HG03378 (cell line): ENCODE measurements at regions not wholly inside any gene's neighbourhood (a gene's known extent, or its start where the extent isn't known, plus 50 kb on each side); places are given as distances from the start of the nearest gene placed in this dataset.

Source experiments
- ATAC-seq: cut with Tn5 transposase; IDR thresholded peaks from one replicate; pipeline ENCODE4 v1.9.1; 2021; ENCODE audit warnings: mild to moderate bottlenecking, moderate library complexity; ENCODE audit not compliant: unreplicated experiment

DNA sequence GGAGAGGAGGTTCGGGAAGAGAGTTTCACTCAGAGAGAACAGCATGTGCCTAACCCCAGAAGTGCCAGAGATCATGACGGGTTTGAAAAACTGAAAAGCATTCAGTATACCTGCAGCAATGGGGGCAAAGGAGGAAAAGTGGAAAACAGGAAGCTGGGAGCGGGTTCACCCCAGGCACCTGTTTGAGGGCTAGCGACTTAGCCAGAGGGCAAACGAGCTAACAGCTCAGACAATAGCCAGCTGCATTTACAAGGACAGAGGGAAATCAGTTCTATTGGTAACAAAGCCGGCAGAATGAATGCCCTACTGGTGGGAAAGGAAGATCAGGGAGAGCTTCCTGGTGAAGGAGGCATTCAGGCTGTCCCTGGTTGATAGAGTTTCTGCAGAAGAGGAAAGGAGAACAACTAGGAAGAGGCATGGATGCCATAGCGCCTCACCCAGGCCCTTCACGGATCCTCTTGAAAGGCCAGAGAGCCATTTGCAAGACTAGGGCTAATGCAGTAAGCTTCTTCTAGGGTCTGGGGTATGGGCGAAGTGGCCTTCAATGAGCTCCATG, 141.7 kb upstream of the ADRA1B start:
- no peak for ATAC-seq

DNA sequence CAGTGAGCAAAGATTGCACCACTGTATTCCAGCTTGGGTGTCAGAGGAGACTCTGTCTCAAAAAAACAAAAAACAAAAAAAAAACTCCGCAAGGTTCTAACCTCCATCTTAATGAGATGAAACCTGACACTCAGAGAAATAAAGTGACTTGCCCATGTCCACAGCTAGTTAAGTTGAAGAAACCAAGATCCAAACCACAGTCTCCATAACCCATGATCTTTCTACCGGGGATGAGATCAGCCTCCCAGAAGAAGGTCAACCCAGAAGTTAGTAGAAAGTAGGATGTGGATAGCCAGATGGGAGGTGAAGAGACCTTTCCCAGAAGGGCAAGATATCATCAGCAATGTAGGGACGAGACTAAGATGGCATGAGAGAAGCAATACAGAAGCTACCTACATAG, 140.4 kb upstream of the ADRA1B start:
- no peak for ATAC-seq

DNA sequence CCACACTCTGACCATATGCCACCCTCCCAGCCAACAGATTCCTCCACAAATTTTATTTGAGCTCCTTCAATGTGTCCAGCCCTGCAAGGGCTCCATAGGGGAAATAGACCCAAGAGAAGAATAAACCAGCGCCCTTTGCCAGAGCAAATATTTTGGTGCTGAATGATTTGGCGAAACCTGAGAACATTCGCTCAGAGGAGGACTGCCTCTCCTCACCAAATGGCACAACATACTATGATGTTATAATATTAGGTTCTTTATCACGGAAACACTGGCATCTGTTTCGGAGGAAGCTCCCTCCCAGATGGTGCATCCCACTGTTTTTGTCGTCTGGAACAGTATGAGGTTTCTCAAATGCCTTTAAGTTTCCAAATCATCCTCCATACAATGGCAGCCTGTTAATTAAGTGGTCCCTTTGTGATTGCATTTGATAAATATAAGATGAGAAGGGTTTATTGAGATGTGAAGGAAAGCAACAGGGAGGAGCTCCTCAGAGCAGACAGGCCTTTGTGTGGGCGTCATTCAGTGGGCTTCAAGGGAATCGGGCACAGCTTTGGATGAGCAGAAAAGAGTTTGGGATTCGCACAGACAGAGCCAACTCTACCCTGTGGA, 139.1 kb upstream of the ADRA1B start:
- no peak for ATAC-seq

DNA sequence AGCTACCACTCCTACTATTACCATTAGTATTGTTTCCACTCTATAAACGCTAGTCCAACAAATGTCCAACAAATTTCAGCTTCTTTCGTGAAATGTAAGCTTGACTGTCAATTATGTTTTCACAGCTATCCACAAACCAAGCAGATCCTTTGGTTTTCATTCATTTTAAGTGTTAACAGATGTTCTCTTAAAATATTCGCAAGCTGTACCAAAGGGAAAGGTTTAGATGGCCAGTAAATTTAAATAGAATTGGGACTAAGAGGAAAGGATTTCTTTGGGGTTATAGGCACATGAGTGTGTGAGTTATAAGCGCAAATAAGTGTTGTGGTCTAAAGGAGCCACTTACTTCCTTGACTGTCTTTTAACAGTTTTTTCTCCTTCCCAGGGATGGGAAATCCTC, 136.8 kb upstream of the ADRA1B start:
- no peak for ATAC-seq

DNA sequence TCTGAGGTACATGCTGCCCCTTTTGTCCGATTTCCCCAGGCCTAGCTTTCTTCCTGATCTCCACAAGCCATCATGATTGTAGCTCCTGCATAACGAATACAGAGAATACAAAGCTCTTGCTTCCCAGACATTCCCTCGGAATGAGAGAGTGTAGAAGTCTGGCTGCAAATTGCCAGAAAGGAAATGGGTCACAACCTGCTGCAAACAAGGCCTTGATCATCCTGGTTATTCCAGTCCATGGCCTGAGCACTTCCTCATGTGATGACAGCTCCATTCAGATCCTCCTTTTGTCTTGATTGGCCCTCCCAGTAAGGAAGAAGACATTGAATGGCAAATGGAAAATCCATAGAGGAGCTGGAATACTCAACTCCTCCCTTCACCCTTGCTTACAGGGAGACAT, 136.0 kb upstream of the ADRA1B start:
- ATAC-seq, result no peak

DNA sequence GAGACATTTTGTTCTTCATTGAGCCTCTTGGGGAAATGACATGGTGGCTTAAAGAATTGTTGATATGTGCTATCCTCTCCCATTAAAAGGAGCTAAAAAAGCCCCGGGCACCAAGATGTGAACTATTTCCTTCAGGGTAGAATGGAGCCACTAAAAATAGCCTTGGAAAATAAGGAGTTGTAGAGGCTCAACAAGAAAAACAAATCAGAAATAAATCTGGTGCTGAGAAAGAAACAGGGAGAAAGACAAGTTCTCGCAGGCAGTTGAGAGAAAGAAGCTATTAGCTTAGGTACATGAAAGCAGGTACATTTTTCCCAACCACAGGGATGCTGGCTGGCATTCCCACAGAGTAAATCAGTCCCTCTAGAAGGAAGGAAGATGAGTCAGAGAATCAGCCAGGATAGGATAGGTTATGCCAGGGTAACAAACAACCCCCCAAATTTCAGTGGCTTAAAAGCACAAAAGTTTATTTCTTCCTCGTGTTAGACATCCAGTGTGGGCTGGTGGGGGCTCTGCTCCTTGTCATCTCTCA, 134.6 kb upstream of the ADRA1B start:
- no peak for ATAC-seq

DNA sequence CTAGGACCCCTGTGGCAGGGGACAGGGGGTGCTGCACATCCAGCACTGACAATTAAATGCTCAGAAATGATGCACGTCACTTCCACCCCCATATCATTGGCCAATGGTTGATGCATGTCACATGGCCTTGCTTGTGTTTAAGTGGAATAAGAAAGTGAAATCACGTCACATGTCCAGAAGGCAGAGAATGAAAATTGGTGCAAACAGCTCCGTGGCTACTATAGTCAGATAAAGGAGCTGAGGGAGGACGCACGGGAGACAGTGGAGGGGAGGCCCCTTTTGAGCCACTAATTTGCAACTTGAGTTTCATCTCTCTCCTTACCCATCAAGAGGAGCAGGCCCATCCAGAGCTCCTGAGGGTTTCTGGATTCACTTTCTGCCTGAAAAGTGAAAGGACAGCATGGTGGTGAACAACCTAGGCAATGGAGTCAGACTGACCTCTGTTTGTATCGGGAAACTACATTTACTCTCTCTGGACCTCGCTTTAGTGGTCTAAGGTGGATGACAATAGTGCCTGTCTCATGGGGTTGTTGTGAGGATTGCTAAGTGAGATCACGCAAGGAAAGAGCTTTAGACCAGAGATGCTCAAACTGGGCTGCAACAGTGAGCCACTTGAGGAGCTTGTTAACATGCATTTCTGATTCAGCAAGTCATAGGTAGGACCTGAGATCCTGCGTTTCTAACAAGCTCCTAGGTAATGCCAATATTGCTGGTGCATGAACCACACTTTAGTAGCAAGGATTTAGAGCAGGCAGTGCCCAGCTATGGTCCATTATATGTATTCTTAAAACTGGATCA, 133.9 kb upstream of the ADRA1B start:
- ATAC-seq, result no peak

DNA sequence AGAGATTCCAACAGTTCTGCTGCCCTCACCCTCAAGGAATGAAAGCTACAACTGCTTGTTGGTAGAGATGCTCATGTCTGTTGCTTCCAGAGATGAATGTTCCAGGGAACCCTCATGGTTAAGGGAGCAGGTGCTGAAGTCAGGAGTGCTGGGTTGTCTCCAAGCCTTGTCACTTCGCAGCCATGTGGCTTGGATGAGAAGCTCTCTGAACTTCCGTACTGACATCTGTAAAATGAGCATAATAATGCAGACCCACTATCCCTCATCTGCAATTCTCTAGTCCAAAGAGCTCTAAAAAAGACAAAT, 133.3 kb upstream of the ADRA1B start:
- ATAC-seq, result no peak

DNA sequence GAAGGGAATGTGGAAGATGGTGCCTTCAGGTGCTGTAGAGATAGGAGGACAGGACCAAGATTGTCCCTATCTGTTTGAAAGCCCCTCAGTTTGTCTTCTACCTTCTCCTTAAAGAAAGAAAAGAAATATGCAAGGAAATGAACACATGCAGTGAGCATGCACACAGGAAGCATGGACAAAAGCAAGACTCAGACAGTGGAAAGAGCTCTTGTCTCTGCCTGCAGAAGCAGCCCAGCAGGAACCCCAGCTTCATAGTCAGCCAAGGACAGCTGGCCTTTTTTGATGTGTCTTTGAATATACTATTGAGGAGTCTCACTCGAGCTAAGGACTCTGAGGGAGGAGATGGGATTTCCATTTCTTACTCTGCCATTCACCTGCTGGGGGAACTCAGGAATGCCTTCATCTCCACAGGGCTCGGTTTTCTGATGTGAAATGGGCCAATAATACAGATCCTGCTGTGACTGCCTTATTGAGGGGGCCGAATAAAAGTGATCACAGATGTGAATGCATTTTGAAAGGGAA, 132.5 kb upstream of the ADRA1B start:
- no peak for ATAC-seq

DNA sequence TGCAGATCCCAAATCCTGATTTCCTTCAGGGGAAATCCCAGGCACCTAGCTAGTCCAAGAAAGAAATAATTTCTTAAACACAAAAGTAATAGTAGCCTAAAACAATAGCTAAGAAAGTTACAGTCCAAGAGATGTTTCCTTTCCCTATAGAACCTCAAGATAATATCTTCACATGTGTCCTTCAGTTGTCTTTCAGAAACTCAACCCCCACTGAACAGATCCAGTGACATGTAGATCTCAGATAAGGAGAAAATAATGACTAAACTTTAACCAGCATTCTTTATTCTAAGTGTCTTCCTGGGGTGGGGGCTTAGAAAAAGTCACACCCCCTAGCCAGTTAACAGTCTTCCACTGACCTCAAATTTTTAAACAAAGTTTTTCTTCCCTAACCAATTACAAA, 131.3 kb upstream of the ADRA1B start:
- ATAC-seq, result no peak

DNA sequence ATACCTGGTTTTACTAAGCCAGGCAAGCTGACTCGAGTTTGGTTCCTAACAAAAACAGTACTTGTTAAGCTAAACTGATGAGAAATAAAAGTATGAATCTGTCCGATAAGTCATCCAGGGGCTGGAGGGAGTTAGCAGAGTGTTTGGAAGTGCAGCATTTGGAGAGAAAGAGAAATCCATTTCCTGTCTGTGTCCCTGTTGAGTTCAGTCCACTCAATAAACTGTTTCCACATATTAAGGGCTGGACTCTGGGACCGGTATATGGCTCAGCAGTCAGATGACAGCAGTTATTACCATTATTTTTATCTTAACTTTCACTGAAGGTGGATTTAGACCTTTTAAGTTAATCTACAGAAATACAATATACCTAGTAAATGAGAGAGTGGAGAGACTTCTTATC, 130.6 kb upstream of the ADRA1B start:
- no peak for ATAC-seq

DNA sequence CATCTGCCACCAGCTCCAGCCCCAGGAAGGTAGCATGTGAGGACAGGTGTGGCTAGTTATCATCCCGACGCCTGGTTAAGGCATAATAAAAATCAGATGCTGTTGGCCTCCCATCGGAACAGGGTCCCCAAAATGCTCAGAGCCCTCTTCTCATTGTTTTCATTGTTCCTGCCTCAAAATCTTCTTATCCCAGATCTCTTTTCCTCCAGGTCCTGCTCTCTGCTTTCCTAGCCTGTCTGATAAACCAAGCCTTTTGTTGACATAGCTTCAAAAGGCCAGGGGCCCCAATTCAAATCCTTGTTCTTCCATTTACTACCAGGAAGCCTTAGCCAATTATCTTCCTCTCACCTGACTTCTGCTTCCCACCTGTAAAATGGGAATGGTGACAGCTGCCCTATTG, 130.1 kb upstream of the ADRA1B start:
- no peak for ATAC-seq

DNA sequence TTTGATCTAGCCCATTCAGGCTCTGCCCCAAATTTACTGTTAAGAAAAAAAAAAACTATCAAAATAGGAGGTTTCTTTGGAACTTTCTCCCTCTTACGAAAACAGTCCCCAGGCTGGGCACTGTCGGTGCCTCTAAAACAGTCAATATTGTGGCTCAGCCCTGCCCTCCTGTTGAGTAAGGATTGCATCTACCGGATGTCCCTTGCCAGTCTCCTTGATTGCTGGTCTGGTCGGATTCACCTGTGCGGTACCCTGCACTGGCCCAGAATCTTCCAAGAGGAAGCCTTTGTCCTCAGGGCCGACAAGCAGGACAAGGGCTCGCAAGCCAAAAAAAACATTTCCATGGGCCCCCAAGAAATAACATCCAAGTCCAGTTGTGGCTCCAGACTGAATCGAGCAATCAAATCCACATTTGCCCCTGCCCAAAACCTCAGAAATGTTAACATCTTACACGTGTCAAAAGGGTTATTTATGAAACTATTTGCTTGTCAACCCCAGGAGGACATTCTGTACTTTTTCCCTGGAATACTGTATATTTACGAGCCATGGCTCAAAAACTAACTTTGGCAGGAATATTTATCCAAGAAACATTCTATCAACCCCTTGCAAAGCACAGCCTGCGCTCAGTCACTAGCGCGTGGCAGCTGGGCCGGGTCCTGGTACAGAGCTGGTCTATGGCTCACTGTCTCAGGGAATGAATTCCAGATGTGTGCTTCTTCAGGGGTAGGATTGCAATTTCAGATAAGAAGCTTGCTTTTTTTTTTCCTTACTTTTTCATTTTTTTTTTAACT, 129.2 kb upstream of the ADRA1B start:
- no peak for ATAC-seq

DNA sequence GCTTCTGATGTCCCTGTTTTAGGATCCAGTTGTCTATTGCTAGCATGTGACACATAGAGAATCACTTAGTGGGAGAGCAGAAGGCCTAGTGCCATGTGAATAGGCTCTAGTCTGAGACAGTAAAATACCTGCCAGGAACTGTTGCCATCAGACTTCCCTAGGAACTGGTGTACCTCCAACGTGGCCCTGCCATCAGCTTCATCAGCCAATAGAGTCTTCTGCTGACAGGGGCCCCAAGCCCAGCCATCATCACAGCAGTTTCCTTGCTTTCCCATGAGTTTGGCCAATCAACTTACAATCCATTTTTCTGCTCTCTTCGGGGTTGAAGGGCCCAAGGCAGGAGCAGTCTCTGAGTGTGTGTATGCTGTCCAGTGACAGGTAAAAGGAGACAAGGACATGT, 128.4 kb upstream of the ADRA1B start:
- no peak for ATAC-seq

DNA sequence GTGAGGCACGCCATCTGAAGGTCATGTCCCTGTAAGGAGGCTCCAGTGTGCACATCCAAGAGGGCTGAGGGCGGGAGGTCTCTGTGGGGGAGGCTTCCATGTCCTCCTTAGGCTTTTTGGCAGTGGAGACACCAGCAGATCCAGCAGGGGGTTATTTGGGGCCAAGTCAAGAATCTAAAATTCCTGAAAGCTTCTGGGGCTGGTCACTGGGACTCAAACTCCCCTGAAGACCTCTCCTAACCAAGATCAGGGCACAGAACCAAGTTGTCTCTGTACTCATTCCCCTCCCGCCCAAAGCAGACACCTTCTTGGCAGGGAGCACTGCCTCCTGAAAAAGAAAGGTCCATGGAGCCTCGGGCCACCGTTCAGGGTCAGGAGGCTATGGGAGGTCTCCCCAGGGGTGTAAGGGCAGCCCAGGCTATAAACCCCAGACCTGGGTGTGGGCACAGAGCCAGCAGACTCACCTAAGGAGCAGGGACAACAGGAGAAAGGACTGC, 127.4 kb upstream of the ADRA1B start:
- ATAC-seq, result no peak

DNA sequence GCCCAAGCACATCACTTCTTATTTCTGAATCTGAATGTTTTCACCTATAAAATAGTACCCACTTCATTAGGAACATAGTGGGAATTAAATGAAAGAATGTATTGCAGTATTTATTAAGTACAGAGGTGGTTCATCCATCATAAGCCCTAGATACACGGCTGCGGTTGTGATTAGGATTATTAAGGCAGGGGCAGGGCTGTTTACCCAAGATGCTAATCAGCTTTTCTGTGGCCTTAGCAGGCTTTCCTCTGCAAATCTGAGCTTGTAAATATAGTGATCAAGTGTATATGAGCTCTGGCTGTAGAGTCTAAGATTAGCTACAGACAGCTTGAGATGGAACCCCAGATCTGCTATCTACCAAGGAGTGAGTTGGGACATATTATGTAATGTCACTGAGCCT, 124.1 kb upstream of the ADRA1B start:
- no peak for ATAC-seq

DNA sequence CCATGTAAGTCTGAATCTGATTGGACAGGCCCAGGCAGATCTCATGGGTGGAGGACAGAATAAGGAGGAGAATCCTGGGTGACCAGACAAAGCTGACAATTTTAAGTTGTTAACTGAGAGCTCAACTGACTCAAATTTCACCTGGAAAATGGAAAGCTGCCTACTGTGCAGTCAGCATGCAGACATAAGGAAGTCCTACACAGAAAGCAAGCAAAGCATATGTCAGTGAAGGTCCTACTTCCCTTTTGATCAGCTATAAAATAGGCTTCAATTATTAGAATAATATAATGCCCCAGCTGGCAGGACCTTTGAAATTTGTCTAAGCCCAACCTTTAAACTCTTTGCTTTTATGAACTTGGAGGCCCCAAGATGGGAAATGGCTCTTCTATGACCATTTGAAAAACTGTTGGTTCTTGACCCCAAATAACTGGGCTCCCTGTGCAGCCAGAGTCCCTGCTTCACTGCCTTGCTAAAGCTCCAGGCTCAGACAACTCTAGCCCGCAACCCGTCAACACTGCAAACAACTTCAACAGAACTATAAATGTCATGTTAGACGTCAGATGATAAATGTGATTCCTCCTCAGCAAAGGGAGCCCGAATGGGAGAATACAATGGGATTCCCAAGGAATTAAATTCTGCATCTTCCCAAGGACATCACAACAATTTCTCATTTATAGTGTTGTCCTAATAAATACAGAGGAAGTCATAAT, 118.9 kb upstream of the ADRA1B start:
- no peak for ATAC-seq

DNA sequence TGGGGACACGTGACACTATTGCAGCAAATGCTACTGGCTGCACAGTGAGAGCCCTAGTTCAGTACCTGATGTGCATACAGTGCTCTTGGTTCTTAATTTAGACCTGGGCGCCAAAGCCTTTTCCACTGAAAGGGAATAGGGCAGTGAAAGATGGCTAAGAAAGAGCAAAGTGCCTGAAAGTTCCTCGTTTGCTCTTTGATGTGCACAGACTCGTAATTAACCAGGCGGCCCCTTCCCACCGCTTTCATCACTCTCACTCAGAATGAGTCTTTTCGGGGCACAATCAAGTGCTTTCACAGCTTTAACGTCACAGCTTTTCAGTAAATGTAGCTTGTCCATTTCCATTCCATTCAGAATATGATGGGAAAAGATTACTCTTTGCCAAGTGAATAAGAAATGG, 116.6 kb upstream of the ADRA1B start:
- no peak for ATAC-seq

DNA sequence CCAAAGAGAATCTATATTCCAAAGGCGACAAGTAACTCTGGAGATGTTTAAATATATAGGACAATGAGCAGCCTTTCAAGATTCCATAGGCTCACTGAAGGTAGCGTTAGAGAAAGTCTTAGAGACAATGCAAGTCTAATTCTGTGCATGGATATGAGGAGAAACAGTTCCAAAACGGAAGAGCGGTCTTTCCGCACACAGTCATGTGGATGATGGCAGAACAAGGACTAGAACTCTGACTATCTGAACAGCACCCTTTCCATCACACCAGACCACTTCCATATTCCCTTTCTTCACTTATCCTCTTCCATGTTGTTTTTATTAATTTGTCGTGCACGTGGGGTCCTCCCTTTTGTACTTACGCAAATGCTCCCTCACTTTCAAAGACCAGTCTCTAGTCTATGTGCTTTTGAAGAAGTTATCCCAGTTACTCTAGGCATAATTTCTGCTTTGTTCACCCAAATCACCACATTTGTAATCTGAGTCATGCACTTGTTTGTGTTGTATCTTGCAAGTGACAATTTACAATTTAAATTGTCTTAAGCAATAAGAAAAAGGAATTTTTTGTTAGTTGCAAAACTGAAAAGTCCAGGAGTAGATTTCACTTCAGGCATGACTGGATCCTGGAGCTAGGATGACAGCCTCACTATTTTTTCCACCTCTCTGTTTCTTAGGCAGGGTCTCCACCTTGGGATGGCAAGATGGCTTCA, 116.0 kb upstream of the ADRA1B start:
- ATAC-seq, result no peak

DNA sequence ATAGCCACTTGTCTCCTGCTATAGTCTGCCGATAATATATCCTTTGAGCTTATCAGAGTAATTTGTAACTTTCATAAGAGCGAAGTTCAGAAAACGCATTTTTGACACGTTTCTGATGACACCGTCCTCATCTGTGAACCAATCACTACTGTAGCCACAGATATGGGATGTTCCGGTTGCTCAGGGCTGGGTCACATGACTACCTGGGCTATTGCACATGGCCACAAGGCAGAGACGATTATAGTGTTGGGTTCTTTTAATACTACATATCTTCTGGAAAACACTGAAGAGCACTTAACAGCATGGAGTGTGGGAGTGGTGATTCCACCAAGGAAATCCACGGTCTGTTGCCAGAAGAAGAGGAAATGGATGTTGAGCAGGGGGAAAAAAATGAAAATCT, 115.0 kb upstream of the ADRA1B start:
- no peak for ATAC-seq
